ENCODE measurements at regions not wholly inside any gene's neighbourhood (a gene's known extent, or its start where the extent isn't known, plus 50 kb on each side); places are given as distances from the start of the nearest gene placed in this dataset.

DNA sequence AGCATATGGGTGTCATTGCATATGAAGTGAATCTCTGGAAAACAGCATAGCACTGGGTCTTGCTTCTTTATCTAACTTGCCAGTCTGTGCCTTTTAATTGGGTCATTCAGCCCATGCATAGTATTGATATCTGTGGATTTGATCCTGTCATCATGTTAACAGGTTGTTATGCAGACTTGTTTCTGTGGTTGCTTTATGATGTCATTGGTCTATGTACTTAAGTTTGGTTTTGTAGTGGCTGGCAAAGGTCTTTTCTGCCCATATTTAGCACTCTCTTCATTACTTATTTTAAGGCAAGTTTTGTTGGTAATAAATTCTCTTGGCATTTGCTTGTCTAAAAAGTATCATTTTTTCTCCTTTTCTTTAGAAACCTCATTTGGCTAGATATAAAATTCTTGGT, 221.1 kb upstream of the ITM2A start:
- H3K36me3 ChIP-seq, result no peaks in the 10 kb centered on the region
- no peaks in the 10 kb centered on the region for H3K27me3 ChIP-seq
- no peak overlapping the region for H3K27ac ChIP-seq
- no peaks in the 10 kb centered on the region for H3K4me1 ChIP-seq
- intact Hi-C loops (cut with DNase I), result no loop called here
- DNase-seq (no peak), ATAC-seq (no peak)
- H3K9me3 ChIP-seq, result peaks cover 0 to 12% (median 0%) of the 10 kb centered on the region in 11 donors
- TF ChIP-seq, protein P1, sequence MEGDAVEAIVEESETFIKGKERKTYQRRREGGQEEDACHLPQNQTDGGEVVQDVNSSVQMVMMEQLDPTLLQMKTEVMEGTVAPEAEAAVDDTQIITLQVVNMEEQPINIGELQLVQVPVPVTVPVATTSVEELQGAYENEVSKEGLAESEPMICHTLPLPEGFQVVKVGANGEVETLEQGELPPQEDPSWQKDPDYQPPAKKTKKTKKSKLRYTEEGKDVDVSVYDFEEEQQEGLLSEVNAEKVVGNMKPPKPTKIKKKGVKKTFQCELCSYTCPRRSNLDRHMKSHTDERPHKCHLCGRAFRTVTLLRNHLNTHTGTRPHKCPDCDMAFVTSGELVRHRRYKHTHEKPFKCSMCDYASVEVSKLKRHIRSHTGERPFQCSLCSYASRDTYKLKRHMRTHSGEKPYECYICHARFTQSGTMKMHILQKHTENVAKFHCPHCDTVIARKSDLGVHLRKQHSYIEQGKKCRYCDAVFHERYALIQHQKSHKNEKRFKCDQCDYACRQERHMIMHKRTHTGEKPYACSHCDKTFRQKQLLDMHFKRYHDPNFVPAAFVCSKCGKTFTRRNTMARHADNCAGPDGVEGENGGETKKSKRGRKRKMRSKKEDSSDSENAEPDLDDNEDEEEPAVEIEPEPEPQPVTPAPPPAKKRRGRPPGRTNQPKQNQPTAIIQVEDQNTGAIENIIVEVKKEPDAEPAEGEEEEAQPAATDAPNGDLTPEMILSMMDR (IDR thresholded peaks at IDR 0.05), result no peak
- H3K4me3 ChIP-seq, result no peak overlapping the region

- DNase-seq, result no peak
- 48 to 50% methylated on average over 1 of the region's 1 CpG for WGBS, 2 donors
- intact Hi-C loops (cut with DNase I), result no loop called here
Observed at GRCh38 chrX:79573760-79574159, 206.6 kb upstream of the ITM2A start.

DNA sequence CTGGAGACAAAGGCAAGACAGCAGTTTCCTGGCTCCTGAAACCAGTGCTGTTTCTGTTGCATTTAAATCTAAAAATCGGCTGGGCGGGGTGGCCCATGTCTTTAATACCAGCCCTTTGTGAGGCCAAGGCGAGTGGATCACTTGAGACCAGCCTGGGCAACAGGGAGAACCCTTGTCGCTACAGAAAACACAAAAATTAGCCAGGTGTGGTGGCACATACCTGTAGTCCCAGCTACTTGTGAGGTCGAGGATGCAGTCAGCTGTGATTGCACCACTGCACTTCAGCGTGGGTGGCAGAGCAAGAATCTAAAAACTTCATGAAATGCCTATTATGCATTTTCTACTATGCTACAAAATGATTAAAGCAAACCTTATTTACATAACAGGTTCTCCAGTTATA, 205.4 kb upstream of the ITM2A start:
- Histone ChIP-seq H3K4me3 (no peak overlapping the region), H3K4me1 (no peaks in the 10 kb centered on the region), H3K9me3 (peaks cover 0 to 11% (median 0%) of the 10 kb centered on the region in 11 donors), H3K27me3 (no peaks in the 10 kb centered on the region), H3K27ac (no peak overlapping the region), H3K36me3 (no peaks in the 10 kb centered on the region)
- intact Hi-C loops (cut with DNase I), result no loop called here
- WGBS, 2 donors, result 74 to 77% methylated on average over 6 of the region's 6 CpGs
- ATAC-seq (no peak), DNase-seq (no peak)
- TF ChIP-seq, protein P1 (IDR thresholded peaks at IDR 0.05), result no peak

More at GRCh38 chrX:79573760-79574159, 206.6 kb upstream of the ITM2A start:
- H3K4me3 ChIP-seq, result no peak overlapping the region
- peaks cover 0 to 4% (median 0%) of the 10 kb centered on the region in 11 donors for H3K9me3 ChIP-seq
- TF ChIP-seq, protein P1 (IDR thresholded peaks at IDR 0.05), result no peak
- no peak overlapping the region for H3K27ac ChIP-seq
- ATAC-seq, result no peak
- H3K27me3 ChIP-seq, result no peaks in the 10 kb centered on the region
- no peaks in the 10 kb centered on the region for H3K36me3 ChIP-seq
- H3K4me1 ChIP-seq, result no peaks in the 10 kb centered on the region

GRCh38 chrX:79570524-79571240, 203.5 kb upstream of the ITM2A start:
- Histone ChIP-seq H3K4me1 (no peaks in the 10 kb centered on the region), H3K27me3 (no peaks in the 10 kb centered on the region), H3K36me3 (no peaks in the 10 kb centered on the region), H3K4me3 (no peak overlapping the region), H3K9me3 (peaks cover 0 to 19% (median 0%) of the 10 kb centered on the region in 11 donors), H3K27ac (no peak overlapping the region)
- intact Hi-C loops (cut with DNase I), result no loop called here
- DNase-seq (no peak), ATAC-seq (peak in 3 of 8 donors; percentile 41 to 47 (median 46))
- TF ChIP-seq, protein P1 (IDR thresholded peaks at IDR 0.05), result no peak
- whole genome bisulfite sequencing, 2 donors, result 58 to 65% methylated on average over 8 of the region's 8 CpGs
